HG03520 (cell line): ENCODE measurements at regions not wholly inside any gene's neighbourhood (a gene's known extent, or its start where the extent isn't known, plus 50 kb on each side); places are given as distances from the start of the nearest gene placed in this dataset.
"Not testable (repeated sequence)": the region's sequence is repeated elsewhere in the genome, so short reads cannot be mapped to it uniquely, and the experiment has no call there.

Experiments
- ATAC-seq: cut with Tn5 transposase; IDR thresholded peaks from one replicate; pipeline ENCODE4 v1.9.1; 2021; ENCODE audit warnings: mild to moderate bottlenecking, moderate library complexity; ENCODE audit not compliant: unreplicated experiment

DNA sequence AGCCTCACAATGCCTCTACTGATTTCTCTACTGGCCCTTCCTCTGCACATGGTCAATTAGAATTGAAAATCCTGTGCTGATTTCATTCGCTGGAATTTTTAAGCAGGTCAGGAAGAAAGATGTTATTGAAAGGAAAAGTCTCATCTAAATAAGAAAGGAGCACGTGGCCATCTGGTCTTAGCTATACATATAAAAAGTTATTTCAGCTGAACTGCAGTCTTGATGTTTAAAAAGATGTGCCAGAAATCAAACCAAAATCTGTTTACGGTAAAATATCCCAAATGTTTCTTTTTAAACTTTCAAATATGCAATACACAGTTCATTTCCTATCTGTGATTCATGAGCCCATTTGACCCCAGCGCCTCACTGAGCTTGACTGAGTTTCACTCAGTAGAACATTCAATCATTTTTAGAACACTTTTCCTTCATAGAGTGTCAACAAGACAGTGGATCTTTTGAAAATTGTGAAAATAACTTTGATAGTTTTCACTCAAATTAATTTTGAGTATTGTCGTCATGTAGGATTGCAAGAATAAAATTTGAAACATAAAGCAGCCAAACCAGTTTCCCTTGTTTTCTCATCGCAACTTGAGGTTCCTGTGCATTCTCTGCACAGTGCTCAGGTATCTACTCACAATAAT lies 293.6 kb downstream of the PTPRC start:
- no peak for ATAC-seq

DNA sequence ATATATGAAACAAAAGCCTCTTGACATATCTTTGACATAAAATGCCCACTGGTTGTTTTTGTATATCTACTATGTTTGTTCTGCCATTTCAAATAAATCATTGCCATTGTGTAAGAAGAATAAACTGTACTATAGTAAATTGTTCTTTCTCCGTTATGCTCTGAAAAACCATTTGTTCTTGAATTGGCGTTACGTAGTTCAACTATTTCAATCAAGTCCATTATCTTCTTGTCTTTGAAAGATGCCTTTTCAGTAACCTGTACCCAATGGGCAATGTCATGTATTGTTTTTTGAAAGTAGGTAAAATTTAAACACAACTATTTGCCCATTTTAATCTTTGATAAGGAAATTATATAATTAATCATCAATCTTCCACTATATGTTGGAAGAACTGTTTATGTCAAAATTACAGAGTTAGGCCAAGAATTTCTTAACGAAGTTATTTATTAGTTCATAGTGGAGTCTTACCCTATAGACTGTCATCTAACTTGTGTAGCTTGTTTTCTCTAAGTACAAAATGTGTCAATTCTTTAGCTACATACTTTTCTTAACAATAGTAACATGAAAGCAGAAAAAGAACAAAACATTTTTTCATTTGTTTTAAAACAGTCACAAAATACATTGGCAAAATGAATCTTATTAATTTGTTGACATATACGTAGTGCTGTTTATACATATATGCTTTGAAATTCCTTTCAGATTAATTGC lies 294.8 kb downstream of the PTPRC start:
- no peak for ATAC-seq

DNA sequence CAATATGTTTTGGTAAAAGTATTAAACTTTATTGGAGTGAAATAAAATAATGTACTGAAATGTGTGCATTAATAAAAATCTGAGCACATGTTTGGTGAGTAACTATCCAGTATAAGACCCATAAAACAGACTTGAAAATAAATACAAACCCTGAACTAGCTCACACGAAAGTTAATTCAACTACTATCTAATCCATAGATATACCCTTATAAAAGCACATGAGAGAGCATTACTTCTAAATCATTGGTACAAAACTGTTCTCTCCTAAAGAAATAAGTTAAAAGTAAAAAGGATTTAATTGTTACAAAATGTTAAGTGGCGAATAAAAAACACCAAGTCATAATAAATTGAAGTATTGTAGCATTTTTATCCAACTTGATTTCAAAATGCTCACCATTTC lies 295.6 kb downstream of the PTPRC start:
- no peak for ATAC-seq

DNA sequence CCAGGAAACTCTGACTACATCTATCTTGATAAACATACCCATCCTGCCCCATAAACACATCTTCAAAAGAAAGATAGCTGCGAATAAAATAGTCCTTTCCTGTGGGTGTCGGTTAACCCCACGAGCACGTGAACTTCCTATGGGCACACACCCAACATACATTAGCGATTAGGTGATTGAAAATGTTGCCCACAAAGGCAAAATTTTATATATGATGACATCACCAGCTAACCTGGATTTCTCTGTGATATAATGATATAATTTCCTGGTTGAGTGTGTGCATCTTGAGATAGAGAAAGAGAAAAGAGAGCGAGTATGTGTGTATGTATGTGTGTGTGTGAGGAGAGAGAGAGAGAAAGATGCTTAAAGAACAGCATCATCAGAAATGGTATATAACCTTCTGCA lies 296.1 kb downstream of the PTPRC start:
- ATAC-seq, result peak; percentile 14

DNA sequence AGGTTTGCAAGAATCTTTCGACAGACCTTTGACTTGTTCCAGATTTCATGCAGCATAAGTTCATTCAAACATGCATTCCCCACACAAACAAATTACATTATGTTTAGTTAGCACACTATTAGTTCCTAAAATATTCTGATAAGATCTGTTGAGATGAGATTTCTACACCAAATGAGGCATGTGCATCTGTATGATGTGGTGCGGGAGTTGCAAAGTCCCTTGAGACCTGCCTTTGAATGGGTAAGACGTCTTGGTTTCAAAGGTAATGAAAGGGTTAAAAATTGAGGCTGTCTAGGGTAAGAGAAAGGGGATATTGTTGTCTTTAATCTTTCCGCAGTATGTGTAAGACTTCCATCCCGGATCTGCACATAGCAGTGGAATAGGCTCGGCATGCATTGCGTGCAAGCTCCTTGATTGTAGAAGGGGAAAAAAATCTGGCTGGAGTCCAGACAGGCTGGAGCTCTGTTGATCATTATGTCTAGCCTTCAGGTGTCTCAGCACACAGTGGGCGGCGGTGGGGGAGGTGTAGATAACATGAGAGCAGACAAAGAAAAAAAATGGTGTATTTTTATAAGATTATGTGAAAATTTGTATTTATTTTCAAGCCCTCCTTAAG lies 296.6 kb downstream of the PTPRC start:
- peak; percentile 29 for ATAC-seq

DNA sequence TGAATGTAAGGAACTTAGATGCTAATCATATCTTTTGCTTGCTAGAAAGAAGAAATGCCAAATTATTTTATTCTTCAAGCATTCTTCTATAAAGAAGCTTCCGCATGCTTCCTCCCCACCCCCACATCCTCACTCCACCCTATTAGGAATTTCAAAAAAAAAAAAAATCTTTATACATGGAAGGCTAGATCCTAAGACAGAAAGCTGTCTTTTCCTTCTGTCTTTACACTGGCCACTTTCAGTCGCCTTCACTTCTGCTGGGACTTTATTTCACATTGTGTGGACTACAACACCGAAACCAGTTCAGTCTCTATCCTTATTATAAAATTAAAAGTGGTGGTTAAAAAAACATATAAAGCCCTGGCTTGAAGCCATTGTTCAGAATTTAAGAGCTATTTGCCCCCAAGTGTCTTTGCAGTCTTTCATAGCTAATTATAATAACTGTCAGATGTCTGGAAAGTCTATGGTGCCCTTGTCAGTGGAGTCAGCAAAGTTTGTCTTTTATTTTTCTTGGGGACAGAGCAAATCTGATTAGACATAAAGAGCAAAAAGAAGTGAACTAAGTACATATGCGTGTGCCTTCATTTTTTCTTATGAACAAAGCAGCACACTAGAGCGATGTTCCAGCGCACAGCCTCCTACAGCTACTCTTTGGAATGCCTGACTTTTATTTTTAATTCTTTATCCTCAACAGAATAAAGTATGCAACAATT lies 297.7 kb downstream of the PTPRC start:
- ATAC-seq, result no peak

DNA sequence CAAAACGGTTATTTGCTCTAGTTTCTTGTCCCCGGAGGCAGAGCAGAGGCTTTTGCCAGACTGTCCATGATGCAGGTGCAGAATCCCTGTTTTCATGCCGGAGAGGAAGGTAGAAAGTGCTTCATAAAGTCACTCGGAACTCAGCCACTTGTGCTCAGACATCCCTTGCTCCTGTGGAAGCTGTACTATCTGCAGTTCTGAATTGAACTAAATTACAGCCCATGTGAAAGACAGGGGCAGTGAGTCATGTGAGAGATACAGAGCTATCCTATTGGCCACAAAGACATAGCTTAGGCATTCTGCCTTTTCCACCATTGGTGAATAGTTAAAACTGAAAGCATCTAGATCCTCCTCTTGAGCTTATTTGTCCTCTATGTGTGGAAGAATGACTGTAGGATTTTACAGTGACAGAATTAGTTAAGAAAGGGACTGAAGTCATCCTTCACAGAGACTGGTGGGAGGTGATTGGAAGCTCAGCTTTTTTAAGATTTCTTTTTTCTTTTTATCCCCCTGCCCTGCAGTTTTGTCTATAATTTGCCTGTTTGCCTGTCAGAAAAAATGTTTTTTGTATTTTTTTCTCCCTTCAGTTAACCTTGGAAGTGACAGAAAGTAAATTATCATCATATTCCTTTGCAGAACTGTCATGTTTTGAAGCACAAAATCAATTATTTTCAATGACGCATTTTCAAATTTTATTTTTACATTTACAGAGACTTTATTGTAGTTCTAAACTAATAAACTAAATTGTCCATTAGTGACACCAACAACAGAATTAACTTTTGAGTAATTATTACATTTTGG lies 298.6 kb downstream of the PTPRC start:
- peak; percentile 90 for ATAC-seq

DNA sequence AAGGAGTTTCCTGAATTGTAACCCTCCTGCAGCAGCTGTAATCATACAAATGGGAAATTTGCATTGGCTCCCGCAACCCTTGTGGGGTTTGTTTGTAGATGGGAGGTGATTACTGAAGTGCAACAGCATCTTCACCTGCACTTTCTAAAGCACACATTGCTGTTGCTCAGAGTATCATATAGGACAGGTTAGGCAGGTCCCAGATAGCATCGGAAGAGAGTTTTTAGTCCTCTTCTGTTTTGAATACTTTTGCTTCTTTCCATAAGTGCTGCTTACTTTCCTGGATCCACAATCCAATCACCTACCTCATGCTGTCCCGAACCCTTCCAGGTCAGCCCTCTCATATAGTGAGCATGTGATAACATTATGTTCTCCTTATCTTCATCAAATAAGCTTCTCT lies 300.4 kb downstream of the PTPRC start:
- ATAC-seq, result no peak

DNA sequence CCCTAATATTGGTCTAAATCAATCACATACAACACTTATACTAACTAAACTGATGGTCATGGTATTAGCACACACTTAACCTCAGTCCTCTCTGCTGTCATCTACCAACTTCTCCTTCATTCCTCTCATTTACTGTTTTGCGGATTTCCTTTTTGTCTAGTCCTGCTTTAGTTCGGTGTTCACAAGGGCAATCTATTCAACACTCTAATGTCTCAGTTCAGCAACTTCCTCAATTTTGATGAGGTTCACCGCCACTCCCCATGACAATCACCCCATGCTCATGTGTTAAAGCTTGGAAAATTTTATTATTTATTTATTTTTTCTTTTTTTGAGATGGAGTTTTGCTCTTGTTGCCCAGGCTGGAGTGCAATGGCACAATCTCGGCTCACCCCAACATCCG lies 301.1 kb downstream of the PTPRC start:
- ATAC-seq, result no peak

DNA sequence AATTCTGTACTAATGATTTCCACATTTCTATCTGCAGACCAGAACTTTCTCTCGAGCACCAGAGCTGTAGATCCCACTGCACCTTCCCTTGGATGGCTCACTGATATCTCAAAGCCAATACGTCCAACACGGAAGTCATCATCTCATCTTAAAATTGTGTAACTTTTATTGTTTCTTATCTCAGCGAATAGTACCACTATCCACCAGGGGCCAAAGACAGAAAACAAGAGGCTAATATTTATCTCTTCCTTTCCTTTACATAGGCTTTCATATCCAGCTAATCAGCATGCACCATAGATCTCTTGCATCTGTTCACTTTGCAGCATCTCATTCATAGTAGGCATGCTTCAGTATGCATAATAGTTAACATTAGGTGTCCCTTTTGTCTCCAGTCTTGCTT lies 303.6 kb downstream of the PTPRC start:
- no peak for ATAC-seq

DNA sequence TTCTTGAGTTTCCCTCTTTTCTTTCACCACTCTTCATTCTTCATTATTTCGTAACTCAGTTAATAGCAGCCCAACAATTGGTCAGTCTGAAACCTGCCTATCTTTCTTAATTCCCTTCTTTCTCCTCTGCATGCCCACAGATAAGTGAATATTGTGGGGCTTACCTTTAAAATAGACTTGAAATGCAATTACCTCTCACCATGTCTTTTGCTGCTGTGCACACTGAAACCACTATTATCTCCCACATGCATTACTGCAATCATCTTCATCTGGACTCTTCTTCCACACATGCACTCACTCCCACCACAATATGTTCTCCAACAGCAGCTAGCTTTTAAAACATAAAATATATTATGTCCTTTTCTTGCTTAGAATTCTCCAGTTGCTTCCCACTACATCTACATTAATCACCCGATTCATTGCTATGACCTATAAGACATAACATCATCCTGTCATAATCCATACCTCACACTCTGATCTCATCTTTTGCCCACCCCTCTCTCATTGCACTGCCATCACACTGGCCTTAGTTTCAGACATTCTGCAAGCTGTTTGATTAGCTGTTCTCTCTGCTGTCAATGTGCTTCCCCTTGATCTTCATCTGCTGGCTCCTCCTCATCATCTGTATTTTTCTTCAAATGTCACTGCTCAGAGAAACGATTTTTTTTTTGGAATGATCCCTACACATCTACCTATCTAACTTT lies 304.8 kb downstream of the PTPRC start:
- no peak for ATAC-seq

DNA sequence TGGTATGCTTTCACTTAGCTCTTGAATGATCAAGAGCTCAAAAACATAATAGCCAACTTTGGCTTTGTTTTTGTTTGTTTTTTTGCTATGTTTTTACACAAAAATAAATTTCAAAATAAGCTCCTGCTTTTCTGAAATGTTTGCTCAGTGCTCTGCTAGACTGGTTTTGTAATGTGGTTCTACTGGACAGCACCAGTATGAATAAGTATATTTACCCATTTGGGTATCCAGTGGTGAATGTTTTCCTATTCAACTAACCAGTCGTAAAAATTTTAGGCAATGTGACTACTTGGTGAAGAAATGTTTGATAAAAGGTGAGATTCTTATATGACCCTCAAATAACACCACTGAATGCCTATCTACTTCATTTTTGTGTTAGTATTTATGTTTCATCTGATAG lies 308.6 kb downstream of the PTPRC start:
- ATAC-seq, result no peak

DNA sequence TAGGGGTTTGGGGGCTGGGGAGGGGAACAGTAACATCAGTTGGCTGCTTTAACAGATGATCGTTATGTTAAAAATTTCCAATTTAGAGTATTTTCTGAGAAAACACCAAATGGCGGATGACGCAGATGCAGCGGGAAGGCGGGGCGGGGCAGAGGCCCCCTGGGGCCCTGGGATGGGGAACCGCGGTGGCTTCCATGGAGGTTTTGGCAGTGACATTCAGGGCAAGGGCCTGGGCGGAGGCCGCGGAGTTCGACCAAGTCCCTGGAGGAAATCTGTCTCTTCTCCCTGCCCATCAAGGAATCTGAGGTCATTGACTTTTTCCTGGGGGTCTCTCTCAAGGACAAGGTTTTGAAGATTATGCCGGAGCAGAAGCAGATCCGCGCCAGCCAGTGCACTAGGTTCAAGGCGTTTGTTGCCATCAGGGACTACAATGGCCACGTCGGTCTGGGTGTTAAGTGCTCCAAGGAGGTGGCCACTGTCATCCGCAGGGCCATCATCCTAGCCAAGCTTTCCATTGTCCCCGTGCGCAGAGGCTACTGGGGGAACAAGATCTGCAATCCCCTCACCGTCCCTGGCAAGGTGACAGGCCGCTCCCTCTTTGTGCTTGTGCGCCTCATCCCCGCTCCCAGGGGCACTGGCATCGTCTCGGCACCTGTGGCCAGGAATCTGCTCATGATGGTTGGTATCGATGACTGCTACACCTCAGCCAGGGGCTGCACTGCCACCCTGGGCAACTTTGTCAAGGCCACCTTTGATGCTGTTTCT lies 310.2 kb downstream of the PTPRC start:
- ATAC-seq, result no peak

DNA sequence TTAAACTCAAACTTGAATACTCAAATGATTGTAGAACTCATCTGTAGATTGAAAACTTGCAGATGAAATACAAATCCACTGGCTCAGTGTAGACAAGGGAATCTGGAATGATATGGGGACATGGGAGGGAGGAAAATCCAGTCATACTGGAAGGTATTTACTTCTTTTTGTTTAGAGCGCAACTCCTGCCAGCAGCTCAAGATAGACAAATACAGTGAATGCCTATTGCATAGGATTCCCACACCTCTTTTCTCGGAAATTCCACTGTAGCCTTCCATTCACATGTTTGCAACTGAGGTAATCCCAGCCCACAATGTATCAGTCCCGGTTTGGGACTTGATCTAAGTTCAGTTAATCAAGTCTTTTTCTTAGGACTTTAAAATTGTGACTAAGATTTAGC lies 311.2 kb downstream of the PTPRC start:
- ATAC-seq, result no peak

DNA sequence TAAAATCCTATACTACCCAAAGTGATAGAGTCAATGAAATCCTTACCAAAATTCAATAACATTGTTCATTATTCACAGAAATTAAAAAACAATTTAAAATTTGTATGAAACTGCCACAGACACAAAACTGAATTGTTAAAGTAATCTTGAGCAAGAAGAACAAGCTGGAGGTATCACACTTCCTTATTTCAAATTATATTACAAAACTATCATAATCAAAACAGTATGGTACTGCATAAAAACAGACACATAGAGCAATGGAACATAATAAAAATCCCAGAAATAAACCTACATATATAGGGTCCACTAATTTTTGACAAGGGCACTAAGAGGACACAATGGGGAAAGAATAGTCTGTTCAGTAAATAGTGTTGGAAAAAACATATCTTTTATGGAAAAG lies 316.2 kb downstream of the PTPRC start:
- ATAC-seq, result no peak

DNA sequence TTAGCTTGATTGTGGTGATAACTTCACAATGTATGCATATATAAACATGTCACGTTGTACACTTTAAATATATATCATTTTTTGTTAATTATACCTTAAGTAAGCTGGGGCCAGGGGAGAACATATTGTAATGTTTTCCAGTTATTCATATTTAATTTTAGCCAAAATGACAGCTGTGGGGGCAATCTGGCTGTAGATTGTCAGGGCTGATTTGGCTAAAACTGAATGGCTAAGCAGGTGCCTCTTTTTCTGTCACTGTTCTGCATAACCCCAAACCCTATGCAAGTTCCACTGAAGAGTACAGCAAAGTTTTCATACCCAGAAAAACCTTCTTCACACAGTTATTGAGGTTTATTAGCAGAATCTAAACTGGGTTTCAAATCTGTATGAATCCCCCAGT lies 318.2 kb downstream of the PTPRC start:
- ATAC-seq, result no peak

DNA sequence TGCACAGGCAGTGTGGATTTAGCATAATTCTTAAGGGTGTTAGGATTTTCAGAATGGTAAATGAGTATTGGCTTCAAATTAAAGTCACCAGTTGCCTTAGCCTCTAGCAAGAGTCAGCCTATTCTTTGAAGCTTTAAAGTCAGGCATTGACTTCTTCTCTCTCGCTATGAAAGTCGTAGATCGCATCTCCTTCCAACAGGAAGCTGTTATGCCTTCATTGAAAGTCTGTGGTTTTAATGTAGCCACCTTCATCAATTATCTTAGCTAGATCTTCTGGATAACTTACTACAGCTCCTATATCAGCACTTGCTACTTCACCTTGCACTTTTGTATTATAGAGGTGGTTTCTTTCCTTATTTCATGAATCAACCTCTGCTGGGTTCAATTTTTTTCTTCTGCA lies 320.2 kb downstream of the PTPRC start:
- ATAC-seq, result no peak

DNA sequence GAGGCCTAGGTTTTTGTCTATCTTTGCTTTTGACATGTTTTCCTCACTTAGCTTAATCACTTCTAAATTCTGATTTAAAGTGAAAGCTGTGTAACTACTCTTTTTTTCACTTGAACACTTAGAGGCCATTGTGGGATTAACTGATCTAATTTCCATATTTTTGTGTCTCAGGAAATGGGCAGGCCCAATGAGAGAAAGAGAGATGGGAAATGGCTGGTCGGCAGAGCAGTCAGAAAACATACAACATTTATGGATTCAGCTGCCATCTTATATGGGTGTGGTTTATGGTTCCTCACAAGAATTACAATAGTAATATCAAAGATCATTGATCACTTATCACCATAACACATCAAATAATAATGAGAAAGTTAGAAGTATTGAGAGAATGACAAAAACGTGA lies 320.8 kb downstream of the PTPRC start:
- no peak for ATAC-seq

DNA sequence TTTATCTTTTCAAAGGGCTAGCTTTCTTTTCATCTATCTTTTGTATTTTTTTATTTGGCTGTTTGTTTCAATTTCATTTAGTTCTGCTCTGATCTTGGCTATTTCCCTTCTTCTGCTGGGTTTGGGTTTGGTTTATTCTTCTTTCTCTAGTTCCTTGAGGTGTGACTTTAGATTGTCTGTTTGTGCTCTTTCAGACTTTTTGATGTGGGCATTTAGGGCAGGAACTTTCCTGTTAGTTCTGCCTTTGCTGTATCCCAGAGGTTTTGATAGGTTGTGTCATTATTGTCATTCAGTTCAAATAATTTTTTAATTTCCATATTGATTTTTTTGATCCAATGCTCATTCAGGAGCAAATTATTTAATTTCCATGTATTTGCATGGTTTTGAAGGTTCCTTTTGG lies 325.0 kb downstream of the PTPRC start:
- ATAC-seq, result not testable (repeated sequence)

DNA sequence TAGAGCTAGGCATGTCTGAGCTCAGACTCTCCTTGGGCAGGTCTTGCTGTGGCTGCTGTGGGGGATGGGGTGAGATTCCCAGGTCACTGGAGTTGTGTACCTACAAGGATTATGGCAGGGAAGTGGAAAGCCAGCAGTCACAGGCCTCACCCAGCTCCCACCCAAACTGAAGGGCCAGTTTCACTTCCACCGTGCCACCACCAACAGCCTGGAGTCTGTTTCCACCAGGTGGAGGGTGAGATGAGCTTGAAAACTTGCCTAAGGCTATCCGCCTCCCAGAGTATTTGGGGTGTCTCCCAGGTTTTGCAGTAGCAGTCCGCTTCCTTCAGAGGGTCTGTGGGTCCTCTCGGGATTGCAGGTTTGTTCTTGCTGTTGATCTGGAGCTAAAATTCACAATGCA lies 327.7 kb downstream of the PTPRC start:
- ATAC-seq, result no peak
